Cerebellar nuclear complex (tissue), 1 donor: ENCODE measurements at regions not wholly inside any gene's neighbourhood (a gene's known extent, or its start where the extent isn't known, plus 50 kb on each side); places are given as distances from the start of the nearest gene placed in this dataset.

Experiments used
- DNase-seq, 2 experiments: peaks; one replicate each; lab custom pipeline; 2025; lab: John Stamatoyannopoulos, UW

DNA sequence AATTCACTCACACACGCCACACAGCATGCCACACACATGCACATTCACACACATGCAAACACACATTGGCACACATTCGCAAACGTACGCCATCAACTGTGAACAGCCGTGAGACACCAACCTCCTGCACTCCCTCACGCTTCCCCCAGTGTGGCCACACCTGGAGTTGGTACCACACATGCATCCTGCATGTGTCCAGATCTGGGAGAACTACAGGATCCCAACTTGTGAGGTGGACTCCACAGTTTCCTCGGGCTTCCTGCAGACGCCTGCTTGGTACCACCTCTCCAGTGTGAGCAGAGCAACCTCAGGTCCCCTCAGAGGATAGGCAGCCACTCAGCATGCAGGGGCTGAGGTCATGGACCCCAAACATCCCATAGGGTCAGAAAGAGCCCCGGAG, 239.0 kb downstream of the EIPR1 start:
- DNase-seq: no peak

DNA sequence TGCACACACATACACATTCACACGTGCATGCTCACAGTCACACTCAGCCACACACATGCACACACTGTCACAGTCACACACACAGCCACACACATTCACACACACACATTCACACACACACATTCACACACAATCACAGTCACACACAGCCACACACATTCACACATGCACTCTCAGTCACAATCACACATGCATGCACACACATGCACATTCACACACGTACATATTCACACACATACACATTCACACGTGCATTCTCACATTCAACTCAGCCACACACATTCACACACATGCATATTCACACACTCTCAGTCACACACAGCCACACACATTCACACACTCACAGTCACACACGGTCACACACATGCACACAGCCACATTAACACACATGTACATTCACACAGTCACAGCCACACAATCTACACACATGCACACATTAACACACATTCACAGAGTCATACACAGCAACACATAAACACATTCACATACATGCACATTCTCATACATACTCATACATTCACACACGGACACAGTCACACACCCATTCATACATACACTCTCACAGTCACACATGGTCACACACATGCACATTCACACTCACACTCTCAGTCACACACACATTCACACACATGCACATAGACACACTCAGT, 239.8 kb downstream of the EIPR1 start:
- DNase-seq: no peak

DNA sequence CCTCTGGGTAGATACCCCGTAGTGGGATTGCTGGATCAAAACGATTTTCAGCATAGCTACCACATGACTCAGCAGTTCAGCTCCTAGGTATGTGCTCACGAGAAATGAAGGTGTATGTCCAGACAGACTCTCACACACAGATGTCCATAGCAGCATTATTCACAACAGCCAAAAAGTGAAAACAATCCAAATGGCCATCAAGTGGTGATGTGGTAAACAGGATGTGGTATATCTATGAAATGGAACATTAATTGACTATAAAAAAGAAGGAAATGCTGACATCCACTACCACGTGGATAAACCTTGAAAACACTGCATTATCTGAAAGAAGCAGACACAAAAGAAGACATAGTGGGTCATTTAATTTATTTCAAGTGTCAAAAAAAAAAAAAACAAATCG, 241.9 kb downstream of the EIPR1 start:
- DNase-seq: no peak

DNA sequence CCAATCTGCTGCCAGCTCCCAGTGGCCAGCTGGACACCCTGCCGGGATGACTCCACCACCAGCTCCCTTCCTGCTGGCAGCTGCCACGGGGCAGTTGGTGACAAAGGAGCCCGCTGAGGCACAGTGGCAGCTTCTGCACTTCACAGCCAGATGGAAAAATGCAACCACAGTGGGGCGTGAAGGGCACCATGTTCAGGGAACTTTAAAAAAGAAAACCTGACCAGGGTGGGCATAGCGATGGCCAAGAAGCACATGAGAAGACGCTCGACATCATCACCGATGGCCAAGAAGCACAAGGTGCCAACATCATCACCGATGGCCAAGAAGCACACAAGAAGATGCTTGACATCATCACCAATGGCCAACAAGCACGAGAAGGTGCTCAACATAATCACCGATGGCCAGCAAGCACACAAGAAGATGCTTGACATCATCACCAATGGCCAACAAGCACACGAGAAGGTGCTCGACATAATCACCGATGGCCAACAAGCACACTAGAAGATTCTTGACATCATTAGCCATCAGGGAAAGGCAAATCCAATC, 243.5 kb downstream of the EIPR1 start:
- no peak for DNase-seq

- no peak for DNase-seq
Measured at GRCh38 chr2:3132966-3133365, 244.7 kb downstream of the EIPR1 start.

DNA sequence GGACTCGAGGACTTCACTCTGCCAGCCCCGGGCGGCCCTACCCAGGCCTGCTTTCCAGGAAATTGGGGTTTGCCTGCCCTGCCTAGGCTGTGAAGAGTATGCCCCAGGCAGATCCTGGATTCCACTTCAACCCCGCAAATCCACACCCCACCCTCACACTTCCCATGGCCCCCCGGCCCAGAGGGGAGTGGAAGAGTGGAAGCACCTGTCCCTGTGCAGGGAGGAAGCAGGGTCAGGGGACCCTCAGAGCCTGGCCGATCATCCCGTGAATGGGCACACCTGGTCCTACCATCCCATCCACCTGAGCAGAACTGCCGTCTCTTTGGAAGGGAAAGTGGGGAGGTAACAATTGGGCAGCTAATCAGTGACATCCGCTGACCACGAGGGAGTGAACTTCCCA, 245.2 kb downstream of the EIPR1 start:
- no peak for DNase-seq

DNA sequence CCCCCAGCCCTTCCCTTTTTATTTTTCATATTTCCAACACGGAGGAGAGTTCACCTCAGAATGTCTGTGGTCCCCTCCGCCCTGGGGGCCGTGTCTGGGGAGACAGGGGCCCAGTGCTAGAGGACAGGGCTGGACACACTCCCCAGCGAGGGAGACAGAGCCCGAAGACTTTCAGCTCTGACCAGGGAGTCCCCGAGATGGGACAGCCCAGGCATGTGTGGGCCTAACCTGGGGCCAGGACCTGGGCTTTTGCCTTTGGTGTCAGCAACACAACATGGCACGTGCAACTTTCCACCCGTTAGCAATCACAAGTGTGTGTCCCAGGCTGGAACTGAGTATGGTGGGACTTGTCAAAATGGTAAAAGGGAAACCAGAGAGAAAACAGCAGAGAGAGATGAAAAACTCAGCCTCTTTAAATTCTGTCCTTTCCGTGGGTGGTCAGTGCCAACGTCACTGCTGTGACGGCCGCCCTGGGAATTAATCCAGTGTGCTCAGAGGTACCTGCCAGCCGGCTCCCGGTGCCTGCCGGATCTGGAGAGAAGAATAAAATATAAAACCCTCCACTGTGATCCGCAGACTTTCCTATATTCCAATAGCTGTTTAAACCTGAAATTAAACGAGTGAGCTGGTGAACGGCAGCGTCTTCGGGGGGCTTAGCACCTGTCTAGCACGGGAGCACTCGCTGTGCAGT, 245.8 kb downstream of the EIPR1 start:
- no peak for DNase-seq

- no peak for DNase-seq
Measured at GRCh38 chr2:3130889-3131635, 246.6 kb downstream of the EIPR1 start.

GRCh38 chr2:3130444-3130843, 247.2 kb downstream of the EIPR1 start:
- no peak for DNase-seq

DNA sequence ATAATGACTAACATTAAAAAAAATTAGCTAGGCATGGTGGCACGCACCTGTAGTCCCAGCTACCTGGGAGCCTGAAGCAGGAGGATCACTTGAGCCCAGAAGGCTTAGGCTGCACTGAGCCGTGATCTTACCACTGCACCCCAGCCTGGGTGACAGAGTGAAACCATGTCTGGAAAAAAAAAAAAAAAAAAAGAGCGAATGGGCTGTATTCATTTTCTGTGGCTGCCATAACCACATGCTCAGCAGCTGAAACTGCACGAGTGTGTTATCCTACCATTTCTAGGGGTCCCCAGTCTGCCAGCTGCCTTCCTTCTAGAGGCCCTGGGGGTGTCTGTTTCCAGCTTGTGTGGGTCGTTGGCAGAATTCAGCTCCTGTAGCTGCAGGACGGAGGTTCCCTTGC, 247.8 kb downstream of the EIPR1 start:
- no peak for DNase-seq

- no peak for DNase-seq
Measured at GRCh38 chr2:3128786-3129185, 248.8 kb downstream of the EIPR1 start.

- DNase-seq: no peak
Measured at GRCh38 chr2:3127710-3128109, 249.9 kb downstream of the EIPR1 start.

DNA sequence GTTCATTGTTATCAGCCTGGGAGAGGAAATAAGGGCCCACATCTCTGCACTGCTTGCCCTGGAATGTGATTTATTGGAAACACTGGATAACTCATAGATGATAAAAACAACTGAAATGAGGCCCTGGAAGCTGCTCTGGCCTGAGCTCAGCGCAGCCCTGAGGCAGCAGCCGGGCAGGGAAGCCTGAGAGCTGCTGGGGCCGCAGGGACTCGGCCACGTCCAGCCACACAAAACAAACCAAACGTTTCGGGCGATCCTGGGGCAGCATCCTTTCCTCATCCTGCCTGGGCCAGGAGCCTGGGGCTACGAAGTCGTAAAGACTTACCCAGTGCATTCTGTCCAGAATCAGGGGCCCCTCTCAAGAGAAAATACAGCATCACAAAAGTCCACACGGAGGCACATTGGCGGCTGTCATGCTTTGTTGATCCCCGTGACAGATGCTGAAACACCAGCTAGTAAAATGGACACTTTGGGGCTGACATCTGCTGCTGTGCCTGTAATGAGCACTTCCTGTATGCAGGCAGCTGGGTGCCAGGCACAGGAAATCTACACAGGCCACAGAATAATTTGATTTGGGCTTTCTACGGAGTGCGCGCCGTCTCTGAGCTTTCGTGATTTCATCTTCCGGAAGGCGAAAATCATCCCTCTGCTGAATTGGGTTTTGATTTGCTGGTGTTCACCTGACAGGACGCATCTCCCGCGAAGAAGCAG, 250.6 kb downstream of the EIPR1 start:
- no peak for DNase-seq

DNA sequence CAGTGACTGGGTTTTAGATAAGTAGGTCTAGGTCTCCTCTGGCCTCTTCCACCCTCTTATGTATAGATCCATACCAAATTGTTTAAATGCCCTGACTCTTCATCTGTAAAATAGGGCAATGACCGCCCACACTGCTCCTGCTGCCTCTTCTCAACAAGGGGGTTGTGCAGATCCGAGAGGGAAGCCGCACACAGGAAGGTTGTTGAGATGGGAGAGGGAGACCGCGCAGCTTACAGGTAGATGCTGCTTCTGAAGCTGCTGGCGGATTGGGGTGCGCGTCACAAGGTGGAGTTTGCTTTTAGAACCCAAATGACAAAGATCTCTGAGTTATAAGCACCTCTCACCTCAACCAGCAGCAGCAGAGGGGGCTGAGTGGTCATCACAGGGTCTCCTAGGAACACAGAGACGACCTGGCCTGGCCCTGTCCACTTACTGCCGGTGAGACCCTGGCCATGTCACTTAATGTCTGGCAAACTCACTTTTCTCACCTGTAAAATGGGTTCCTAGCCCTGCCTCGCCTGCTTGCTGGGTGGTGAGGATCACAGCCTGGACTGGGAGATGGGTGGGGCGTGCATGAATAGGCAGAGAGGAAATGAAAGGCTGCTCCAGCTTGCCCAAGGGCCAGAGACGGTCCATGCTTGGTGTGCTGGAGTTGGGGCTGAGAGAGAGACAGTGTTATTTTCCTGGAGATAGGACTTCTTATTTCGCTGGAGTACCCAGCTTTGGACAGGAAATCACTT, 251.3 kb downstream of the EIPR1 start:
- DNase-seq: no peak

- DNase-seq: no peak
Measured at GRCh38 chr2:3125761-3126130, 251.9 kb downstream of the EIPR1 start.

DNA sequence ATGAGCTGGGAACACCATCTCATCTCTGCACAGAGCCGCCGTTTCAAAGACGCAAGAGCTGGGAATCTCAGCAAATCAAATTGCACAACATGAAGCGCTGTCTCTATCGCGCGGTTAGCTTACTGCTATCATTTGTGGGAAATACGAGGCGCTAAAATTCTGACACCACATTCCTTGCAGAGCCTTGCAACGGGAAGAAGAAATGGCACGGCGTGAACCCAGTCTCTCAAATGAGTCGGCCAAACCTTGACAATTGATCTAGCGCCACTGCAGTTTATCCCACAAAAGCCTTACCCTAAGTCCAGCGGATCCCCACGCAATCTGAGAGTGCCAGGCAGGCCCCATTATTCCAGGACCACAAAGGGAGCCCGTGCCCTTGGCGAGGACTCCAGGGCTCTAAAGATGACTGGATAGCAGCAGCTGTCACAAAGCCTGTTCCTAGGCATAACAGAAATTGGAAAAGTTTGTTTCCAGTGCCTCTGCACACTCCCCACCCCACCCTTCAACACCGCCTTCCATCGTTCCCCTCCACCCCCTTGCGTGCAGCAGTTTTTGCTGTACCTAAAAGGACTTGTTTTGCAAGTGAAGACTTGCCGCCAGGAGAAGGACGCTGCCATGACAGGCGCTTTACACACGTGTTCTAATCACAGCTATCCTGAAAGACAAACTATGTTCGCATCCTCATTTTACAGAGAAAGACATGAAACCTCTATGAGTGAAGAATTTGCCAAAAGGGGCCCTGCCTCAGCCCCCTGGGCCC, 252.4 kb downstream of the EIPR1 start:
- DNase-seq: no peak

DNA sequence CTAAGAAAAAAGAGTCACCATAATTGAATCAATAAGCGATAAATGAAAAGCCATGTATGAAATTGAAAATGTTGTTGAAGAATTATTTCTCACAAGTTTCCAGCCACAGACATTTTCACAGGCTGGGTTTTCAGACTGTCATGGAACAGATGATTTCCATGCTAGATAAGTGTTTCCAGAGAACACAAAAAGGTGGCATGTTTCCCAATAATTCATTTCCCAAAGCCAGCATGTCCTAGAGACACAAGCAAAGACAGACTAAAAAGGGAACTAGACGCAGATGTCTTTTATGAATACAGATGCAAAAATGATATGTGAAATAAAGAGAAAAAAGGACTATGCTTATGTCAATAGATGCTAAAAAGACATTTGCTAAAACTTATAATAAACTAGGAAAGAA, 255.1 kb downstream of the EIPR1 start:
- DNase-seq: no peak

DNA sequence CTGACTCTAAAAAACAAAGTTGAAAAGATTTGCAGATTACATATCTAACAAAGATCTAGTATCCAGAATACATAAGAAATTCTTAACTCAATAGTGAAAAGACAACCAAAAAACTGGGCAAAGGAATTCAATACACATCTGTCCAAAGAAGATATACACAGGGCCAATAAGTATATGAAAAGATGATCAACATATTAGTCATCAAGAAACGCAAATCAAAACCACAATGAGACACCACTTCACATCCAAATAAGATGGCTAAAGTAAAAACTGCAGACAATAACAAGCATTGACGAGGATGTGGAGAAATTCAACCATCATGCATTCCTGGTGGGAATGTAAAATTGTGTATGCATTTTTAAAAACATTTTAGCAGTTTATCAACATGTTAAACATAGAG, 256.0 kb downstream of the EIPR1 start:
- DNase-seq: no peak

DNA sequence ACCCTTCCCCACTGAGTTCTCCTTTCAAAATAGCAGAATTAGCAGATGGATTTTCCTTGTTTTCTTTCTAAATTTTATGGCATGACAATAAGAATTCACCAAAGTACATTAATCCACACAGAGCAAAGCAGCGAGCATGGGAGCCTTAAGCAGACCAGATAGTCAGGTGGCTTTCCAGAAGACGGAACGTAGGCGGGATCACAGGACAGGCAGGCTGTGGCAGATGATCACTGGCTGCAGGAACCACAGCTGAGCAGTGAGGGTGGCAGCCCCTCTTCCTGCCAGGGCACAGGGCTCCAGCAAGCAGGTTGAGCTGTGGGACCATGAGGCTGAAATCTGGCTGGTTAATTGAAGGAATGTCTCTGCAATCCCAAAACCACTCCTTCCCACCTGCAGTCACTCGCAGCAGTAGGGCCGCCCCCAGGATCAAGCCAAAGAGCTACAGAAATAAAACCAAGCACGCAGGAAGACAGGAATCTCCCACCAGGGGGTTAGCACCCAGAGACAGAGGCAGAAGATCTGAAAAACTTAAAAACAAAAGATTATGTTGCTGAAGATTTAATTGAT, 259.9 kb downstream of the EIPR1 start:
- no peak for DNase-seq

GRCh38 chr2:3116371-3116770, 261.2 kb downstream of the EIPR1 start:
- no peak for DNase-seq
